ENCODE measurements at regions not wholly inside any gene's neighbourhood (a gene's known extent, or its start where the extent isn't known, plus 50 kb on each side); places are given as distances from the start of the nearest gene placed in this dataset.

- TF ChIP-seq CTCF (IDR thresholded peaks at IDR 0.05; ENCODE audit: extremely low read depth in 1 of 2, insufficient read depth in 1 of 2, low read depth in 1 of 2, low read length in 2 of 2) (no peak), JUN (IDR thresholded peaks at IDR 0.05; ENCODE audit: borderline replicate concordance, insufficient read depth, insufficient read length, low read depth) (no peak), EZH2 (IDR thresholded peaks at IDR 0.05; ENCODE audit: borderline replicate concordance, low read depth, low read length, severe bottlenecking) (no peak)
Observed at GRCh38 chr11:97745515-97746050, 1275.2 kb upstream of the CNTN5 start.

Measured in endothelial cell of umbilical vein (primary cell).